Esophagus (tissue), 2 donors: ENCODE measurements at regions not wholly inside any gene's neighbourhood (a gene's known extent, or its start where the extent isn't known, plus 50 kb on each side); places are given as distances from the start of the nearest gene placed in this dataset.
A peak's percentile ranks its signal among the peaks of the same experiment; 100 is the strongest.
"Not testable (repeated sequence)": the region's sequence is repeated elsewhere in the genome, so short reads cannot be mapped to it uniquely, and the experiment has no call there.

Experiments
- H3K27ac ChIP-seq, 2 donors: one replicate each; pipeline ENCODE4 v1.5.1; 2013; ENCODE audit warnings: low read depth in 2 of 2, mild to moderate bottlenecking in 2 of 2, inconsistent platforms in 1 of 2, low read length in 1 of 2, moderate library complexity in 1 of 2
- H3K27me3 ChIP-seq, 2 donors: one replicate each; pipeline ENCODE4 v1.6.1; 2013; ENCODE audit warnings: low read length in 2 of 2, control low read depth in 1 of 2, mild to moderate bottlenecking in 1 of 2; ENCODE audit not compliant: insufficient read depth in 2 of 2, control insufficient read depth in 1 of 2
- H3K36me3 ChIP-seq, 2 donors: one replicate each; pipeline ENCODE4 v1.6.1; 2013; ENCODE audit warnings: low read length in 1 of 2; ENCODE audit not compliant: control insufficient read depth in 2 of 2, insufficient read depth in 2 of 2
- H3K4me1 ChIP-seq, 2 donors: one replicate each; pipeline ENCODE4 v1.6.1; 2013; ENCODE audit warnings: low read length in 1 of 2; ENCODE audit not compliant: control insufficient read depth in 2 of 2, insufficient read depth in 2 of 2
- H3K4me3 ChIP-seq, 2 donors: one replicate each; pipeline ENCODE4 v1.5.1; 2013; ENCODE audit warnings: low read length in 2 of 2, mild to moderate bottlenecking in 2 of 2, low read depth in 1 of 2, moderate library complexity in 1 of 2
- H3K9me3 ChIP-seq, 2 donors: one replicate each; pipeline ENCODE4 v1.6.1; 2013; ENCODE audit warnings: mild to moderate bottlenecking in 2 of 2, low read depth in 1 of 2, low read length in 1 of 2, moderate library complexity in 1 of 2; ENCODE audit not compliant: control insufficient read depth in 2 of 2, insufficient read depth in 1 of 2
- WGBS, 2 donors: extraction: QIAGEN DNeasy Blood & Tissue Kit; methylation state at CpG; one replicate each; pipeline ENCODE4 v1.1.7; 2013; 5-methylcytosine and 5-hydroxymethylcytosine counted together
- donor health status: healthy with polysubstance abuse.
- donor health status: Bipolar disorder and iron deficiency.

GRCh38 chr7:39758234-39758970 is 135.0 kb downstream of the RALA start:
- peak overlapping the region; percentile 64 to 76 for H3K27ac ChIP-seq
- H3K4me1 ChIP-seq: peaks cover 11 to 13% of the 10 kb centered on the region in 2 donors
- no peaks in the 10 kb centered on the region for H3K27me3 ChIP-seq
- H3K9me3 ChIP-seq: no peaks in the 10 kb centered on the region
- 50 to 62% methylated on average over 10 of the region's 10 CpGs for WGBS, 2 donors
- no peaks in the 10 kb centered on the region for H3K36me3 ChIP-seq
- no peak overlapping the region for H3K4me3 ChIP-seq

DNA sequence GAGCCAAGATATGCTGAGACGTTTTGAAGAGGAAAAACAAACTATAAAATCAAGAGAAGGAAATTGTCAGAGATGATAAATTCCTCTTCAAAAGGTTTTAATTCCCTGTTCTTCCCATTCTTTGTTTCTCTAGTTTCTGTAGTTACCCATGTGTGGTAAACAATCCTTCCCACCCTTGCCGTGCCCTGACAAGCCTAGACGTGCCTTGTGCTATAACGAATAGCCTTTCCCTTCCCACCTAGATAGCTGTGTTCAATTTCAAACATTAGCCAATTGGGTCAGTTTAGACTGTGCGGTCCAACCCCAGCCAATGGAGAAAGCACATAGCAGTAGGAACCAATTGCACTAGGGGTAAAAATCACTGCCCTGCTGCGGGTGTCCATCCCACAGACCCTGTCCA is 138.1 kb downstream of the RALA start:
- no peaks in the 10 kb centered on the region for H3K9me3 ChIP-seq
- H3K27me3 ChIP-seq: no peaks in the 10 kb centered on the region
- no peaks in the 10 kb centered on the region for H3K36me3 ChIP-seq
- H3K4me1 ChIP-seq: peaks cover 2 to 7% of the 10 kb centered on the region in 2 donors
- no peak overlapping the region for H3K4me3 ChIP-seq
- peak overlapping the region in 1 of 2 donors; percentile 55 for H3K27ac ChIP-seq
- 48 to 58% methylated on average over 6 of the region's 6 CpGs for WGBS, 2 donors

DNA sequence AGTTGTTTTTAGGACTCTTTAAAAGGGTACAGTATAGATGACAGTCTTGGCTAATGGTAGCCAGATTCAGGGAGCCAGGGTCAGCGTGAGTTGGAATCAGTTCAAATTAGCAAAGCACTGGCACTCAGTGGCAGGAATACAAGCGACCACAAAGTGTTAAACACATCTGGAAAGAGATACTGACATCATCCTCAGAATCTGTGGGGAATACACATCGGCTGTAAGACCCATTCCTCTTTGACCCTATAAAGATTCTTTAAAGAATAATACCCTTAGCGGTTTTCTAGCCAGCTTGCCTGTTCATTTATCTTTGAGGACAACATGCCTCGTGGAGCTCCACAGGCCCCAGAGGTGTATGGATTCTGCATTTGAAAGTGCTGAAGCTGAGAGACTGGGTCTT is 139.1 kb downstream of the RALA start:
- H3K36me3 ChIP-seq: not testable (repeated sequence)
- 59 to 69% methylated on average over 5 of the region's 5 CpGs for WGBS, 2 donors

GRCh38 chr7:39762881-39763280 is 139.5 kb downstream of the RALA start:
- H3K9me3 ChIP-seq, H3K36me3 ChIP-seq, H3K4me3 ChIP-seq, H3K27me3 ChIP-seq, H3K4me1 ChIP-seq: not testable (repeated sequence)
- H3K27ac ChIP-seq: peak overlapping the region in 1 of 2 donors; percentile 22
- WGBS, 2 donors: 65 to 67% methylated on average over 5 of the region's 5 CpGs

More for the DNA sequence above, 139.1 kb downstream of the RALA start:
- H3K27ac ChIP-seq, H3K4me3 ChIP-seq, H3K27me3 ChIP-seq, H3K4me1 ChIP-seq, H3K9me3 ChIP-seq: not testable (repeated sequence)

DNA sequence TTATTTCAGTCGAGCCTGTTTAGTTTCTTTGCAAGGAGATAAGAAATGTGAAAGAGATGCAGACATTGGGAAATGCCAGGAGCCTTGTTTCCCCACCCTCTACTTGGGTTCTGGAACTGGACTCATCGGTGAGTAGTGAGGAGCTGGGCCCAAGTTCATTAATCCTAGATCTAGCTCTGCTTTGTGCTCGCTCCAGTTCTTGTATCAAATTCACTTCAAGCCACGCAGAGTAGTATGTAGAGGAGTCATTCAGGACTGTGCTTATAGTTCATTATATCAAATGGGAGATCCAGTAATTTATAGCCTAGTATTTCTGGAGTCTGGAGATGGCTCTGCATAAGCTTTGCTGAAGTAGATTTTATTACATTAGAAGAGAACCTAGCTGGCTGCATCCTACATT is 142.5 kb downstream of the RALA start:
- H3K4me3 ChIP-seq, H3K27ac ChIP-seq, H3K27me3 ChIP-seq, H3K36me3 ChIP-seq, H3K9me3 ChIP-seq, H3K4me1 ChIP-seq: not testable (repeated sequence)
- WGBS, 2 donors: 83 to 89% methylated on average over 4 of the region's 4 CpGs

DNA sequence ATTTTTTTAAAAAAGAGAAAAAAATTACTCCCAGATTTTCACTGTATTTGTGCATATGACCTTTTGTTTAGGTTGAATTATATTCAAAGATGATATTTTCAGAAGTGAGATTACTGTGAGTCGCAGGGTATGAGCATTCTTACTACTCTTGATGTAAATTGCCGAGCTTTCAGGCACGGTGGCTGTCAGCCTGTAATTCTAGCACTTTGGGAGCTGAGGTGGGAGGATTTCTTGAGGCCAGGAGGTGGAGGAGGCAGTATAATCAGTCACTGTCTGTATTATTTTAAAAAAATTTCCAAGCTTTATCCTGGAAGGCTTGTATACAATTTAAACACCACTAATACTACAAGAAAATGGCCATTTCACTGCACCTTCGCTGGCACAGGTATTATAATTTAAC is 145.1 kb downstream of the RALA start:
- H3K9me3 ChIP-seq, H3K27me3 ChIP-seq, H3K4me3 ChIP-seq, H3K36me3 ChIP-seq, H3K4me1 ChIP-seq, H3K27ac ChIP-seq: not testable (repeated sequence)
- 79 to 86% methylated on average over 3 to 4 of the region's 4 CpGs for WGBS, 2 donors

GRCh38 chr7:39774341-39774851 is 151.0 kb downstream of the RALA start:
- H3K36me3 ChIP-seq, H3K9me3 ChIP-seq, H3K27ac ChIP-seq, H3K4me3 ChIP-seq, H3K27me3 ChIP-seq, H3K4me1 ChIP-seq: not testable (repeated sequence)
- WGBS, 2 donors: 93 to 94% methylated on average over 9 of the region's 9 CpGs

- WGBS, 2 donors: 95 to 96% methylated on average over 4 of the region's 4 CpGs
- H3K4me1 ChIP-seq, H3K27ac ChIP-seq, H3K9me3 ChIP-seq, H3K36me3 ChIP-seq, H3K27me3 ChIP-seq, H3K4me3 ChIP-seq: not testable (repeated sequence)
Observed at GRCh38 chr7:39781557-39781956, 158.2 kb downstream of the RALA start.

GRCh38 chr7:39786440-39786839 is 163.1 kb downstream of the RALA start:
- H3K27me3 ChIP-seq, H3K4me1 ChIP-seq, H3K9me3 ChIP-seq, H3K4me3 ChIP-seq, H3K36me3 ChIP-seq, H3K27ac ChIP-seq: not testable (repeated sequence)
- WGBS, 2 donors: 83 to 91% methylated on average over 3 of the region's 3 CpGs

DNA sequence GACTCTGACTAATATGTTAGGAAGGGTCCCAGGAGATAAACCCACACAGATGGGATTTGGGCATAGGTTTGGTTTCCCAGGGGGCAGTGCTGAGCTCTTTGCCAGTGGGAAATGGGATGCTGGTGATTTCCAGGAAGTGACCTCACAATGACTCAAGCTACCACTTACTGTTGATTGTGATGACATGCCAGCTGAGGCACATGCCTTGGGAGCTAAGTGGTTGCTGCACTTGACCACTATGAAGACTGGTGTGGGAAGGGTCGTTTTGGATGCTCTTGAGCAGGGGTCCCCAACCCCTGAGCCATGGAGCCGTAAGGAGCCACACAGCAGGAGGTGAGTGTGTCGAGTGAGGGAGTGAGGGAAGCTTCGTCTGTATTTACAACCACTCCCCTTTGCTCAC is 159.0 kb upstream of the CDK13 start:
- WGBS, 2 donors: 82 to 90% methylated on average over 4 of the region's 4 CpGs

More for the DNA sequence above, 159.0 kb upstream of the CDK13 start:
- not testable (repeated sequence) for H3K4me3 ChIP-seq, H3K9me3 ChIP-seq, H3K4me1 ChIP-seq, H3K27me3 ChIP-seq, H3K27ac ChIP-seq, H3K36me3 ChIP-seq
